Hematopoietic multipotent progenitor cell treated with erythropoietin and hydrocortisone succinate and interleukin-3 and kit ligand, for 8 days (in vitro differentiated cells): ENCODE measurements at regions not wholly inside any gene's neighbourhood (a gene's known extent, or its start where the extent isn't known, plus 50 kb on each side); places are given as distances from the start of the nearest gene placed in this dataset.

Experiments
- DNase-seq: peaks from one replicate; pipeline ENCODE4 v3.0.0-alpha.2; 2015

DNA sequence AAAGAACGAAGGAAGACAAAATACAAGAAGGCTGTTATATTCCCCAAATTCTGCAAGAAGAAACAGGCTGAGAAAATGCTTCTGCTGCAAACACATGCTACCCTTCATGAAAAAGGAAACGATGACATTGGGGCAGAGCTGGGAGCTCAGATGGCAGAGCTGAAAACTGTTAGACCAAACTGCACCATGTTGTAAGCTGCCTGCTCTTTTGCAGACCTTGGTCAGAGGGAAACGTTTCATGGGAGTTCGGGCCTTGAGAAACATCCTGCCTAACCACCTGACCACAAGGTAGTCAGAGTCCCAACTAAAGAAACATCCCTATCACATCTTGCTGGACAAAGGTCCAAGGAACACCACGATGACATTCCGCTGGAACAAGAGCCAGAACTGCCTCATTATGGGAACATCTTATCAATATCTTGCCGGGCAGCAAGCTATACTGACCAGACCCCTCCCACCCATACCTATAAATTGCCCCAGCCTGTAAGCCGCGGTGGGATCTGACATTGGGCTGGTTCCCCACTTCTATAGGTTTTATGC, 110.7 kb upstream of the CTSC start:
- no peak for DNase-seq

DNA sequence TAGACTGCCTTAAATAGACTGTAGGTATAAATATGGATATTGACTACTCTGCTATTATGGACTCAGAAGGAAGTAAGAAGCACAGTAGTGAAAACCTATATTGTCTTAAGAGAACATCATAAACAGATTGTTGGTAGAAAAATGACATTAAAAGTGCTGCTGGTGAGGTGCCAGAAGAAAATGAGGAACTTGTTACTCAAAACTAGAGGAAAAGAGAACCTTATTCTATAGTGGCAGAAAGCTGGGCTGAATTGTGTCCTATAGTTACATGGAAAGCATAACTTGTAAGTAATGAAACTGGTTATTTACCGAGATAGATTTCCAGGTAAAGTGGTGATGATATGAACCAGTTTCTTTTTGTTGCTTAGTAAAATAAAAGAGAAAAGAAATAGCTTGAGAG, 109.7 kb upstream of the CTSC start:
- DNase-seq: no peak

DNA sequence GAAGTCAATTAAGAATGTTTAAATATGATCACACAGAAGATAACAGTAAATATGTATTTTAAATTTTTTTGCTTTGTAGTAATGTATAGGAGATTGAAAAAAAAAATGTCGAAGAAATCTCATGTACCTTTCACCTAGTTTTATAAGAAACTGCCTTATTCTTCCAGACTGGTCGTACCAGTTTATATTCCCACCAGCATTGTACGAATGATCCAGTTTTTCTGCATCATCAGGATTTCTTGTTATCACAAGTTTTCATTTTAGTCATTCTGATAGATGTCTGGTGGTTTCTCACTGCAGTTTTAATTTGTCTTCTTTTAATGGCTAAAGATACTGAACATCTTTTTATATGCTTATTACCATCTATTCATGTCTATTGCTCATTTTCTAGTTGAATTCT, 101.8 kb upstream of the CTSC start:
- no peak for DNase-seq

DNA sequence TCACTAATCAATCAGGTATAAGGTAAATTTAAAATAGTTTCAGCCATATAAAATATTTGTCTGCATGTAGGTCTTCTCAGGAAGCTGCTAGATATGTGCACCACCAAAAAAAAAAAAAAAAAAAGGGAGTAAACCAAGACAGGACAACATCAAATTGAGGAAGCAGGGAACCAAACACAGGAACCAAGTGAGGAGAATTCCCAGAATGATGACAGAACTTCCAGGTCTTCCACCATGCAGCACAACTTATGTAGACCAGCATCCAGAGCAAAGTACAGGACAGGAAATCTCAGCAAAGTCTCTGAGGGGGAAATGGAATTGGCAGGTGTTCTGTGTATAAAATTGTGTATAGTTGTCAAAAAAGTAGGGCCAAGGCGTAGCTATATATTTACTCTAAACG, 101.2 kb upstream of the CTSC start:
- DNase-seq: no peak

DNA sequence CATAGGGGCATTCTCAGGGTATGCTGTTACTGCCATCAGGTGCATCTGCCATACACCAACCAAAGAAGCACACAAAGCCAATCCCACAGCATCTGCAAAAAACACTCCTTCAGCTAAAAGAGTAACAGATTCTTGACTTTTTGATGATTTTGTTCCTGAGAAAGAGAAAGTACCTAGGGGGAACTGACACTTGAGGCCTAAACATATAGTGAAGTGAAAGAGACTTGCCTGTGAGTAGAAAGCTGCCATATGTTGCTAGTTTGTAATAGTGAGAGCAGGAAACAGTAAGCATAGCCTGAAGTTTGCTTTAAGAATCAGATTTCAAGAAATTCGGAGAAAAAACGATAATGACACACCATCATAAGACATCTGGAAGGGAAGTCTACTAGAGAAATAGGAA, 97.9 kb upstream of the CTSC start:
- no peak for DNase-seq

DNA sequence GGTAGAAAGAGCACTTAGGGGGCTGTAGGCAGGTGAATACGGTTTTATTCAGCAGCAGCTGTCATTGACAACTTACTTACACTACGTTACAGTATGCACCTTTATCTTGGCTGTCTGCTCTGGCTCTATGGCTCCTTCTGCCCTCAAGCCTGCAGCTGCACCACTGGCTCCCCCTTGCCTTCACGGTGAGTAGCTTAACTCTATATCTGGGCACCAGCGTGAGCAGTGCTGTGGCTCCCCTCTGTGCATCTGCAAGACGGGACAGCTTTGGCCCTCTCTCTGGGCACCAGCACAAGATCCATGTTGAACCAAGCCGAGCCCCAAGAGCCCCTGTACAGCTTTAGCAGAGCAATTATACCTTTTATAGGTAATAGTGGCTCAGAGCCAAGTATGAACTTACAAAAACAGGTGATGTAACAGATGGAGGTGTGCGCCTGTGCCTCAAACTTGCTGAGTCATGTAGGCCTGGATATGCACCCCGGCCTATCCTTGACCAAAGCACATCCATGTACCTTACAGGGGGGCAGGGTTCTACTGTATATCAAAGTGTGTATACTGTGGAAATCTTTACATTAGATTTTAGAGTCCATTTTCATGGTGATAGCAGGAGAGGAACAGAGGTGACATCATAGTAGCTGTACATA, 96.9 kb upstream of the CTSC start:
- DNase-seq: no peak

DNA sequence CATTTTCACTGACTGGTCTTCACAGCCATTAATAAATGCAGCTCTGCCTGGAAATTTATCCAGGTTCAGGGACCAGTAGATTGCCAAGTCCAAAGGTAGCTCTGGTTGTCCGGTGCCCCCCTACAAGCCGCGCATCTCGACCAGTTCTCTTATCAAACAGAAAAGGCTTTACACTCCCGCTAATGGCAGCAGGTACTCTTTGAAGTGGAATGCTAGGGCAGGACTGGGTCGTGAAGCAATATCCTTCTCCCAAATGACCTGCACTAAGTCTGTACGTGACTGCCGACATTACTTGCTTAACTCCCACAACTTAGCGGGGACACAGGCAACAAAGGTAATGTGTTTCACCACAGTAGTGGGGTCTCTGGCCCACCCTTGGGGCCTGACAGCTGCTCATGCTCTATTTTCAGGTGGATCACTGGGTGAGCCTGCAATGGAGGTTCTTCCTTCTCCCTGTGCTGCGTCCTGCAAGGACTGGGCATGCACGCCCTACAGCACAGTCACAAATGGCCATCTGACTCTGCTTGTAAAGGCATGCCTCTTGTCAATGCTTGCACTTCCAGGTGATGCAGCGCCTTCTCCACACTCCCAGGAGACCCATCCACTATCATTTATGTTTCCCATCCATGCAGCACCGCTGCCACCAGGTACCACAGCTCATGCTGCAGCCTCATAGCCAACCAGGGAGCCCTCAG, 96.1 kb upstream of the CTSC start:
- DNase-seq: no peak

DNA sequence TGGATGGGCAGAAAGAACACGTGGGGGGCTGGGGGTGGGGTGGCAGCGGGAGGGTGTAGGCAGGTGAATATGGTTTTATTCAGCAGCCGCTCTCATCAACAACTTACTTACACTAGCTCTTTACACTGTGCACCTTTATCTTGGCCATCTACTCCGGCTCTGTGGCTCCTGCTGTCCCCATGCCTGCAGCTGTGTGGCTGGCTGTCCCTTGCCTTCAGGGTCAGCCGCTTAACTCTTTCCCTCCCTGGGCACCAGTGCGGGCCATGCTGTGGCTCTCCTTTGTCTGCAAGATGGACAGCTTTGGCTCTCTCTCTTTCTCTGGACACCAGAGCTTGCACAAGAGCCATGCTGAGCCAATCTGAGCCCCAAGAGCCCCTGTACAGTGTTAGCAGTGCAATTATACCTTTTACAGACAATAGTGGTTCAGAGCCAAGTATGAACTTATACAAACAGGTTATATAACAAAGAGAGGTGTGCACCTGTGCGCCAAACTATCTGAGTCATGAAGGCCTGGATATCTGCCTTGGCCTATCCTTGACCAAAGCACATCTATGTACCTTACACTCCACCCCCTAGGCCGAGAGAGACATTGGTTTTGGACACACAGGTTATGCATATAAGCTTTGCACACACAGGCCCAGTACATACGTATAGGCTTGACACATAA, 94.3 kb upstream of the CTSC start:
- no peak for DNase-seq

DNA sequence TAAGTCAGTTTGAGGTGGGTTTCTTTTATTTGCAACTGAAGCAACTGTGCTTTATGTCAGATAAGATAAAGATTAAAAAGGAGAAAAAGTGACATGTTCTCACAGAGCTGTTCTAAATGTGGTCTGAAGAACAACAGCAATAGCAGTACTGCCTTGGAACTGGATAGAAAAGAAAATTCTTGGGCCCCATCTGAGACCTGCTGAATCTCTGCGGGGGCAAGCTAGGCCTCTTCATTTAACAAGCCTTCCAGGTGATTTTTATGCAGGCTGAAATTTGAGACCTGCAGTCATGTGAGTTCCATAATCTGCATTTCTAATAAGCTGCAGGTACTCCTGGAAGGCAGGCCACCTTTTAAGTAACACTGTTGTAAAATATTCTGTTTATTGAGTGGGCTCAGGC, 91.4 kb upstream of the CTSC start:
- no peak for DNase-seq

DNA sequence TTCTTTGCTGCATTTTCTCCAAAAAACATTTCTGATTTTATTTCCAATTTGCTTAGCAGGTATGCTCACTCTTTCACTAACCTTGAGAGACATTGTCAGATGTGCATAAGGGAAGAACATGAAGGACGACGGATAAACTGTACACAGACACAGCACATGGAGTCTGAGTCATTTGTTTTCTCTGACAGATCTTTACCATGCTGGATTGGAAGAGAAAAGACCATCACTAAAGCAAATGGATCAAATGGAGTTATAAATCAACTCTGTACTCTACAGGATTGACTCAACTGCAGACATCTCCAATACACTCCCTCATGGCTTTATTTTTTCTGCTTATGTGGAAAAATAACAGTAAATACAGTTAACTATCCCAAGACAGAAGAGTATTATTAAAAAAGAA, 90.2 kb upstream of the CTSC start:
- no peak for DNase-seq

DNA sequence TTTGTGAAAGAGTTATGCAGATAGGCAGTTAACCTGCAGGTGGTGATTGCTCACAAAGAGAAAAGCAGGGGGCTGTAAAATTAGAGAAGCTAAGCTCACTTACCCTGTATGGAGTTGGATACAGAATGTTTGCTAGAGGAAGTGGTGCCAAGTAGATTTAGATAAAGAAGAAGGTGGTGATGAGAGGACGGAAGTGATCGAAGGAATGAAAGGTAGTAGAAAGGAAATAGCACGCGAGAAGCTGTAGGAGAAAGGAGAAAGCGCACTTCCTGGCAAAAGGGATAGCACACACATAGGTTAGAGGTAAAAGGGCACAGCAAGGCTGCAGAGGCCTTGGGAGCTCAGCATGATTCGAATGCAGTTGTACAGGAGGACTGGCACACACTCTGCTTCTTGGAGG, 87.3 kb upstream of the CTSC start:
- no peak for DNase-seq

DNA sequence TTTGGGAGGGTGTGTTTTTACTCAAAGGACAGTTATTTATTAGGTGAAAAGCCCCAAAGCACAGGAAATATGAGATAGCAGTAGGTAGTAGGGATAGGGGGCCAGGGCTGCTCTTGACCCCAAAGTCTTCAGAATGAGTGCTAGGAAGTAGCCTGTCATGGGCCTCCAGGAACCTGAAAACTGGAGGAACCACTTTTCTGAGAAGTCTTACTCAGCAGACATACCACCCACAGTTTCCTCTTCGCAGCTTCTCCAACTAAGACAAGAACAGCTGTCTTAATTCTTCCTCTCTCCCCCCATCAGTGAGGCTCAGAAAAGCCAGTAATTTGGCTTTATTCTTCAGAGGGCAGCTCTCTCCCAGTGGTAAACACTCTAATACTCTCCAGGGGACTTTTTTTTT, 84.0 kb upstream of the CTSC start:
- DNase-seq: peak; percentile 47

DNA sequence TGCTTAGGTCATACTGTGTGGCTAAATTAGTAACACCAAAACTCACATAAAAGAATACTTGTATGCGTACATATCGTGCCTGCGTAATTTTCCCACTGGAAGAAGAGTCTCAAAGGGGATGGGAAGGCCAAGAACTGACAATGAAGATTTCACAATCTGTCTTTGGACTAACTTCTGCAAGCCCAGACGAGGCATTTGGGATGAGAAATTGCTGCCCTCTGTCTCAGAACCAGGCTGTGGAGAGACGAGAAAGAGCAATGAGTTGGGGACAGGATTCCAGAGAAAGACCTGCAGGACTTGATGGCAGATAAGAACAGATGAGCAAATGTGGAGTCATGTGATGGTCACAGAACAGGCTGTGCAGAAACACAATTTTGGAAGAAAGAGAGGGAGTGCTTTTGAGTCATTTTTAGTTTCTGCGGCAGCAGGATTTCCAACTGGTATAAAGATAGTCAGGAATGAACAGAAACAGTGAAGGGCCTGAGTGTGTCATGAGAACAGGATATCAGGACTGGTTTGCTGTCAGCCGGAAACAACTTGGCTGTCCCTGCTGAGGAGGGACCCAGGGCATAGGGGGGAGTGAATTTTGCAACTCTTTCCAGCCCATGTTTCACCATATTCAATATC, 82.7 kb upstream of the CTSC start:
- DNase-seq: no peak

DNA sequence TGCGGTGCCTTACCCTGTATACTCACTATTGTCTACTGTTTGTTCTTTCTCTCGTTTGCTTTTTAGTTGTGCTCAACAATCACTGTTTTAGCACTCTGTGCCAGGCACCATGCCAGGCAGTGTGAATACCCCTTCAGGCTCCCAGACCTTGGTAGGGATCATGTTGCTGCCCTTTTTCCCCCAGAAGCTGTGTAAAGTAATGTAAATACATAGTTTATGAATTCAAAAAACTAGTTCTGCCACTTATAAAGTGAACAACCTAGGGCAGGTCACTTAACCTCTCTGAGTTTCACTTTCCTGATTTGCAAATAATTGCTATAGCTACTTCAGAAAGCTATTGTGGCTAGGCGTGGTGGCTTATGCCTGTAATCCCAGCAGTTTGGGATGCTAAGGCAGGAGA, 81.0 kb upstream of the CTSC start:
- no peak for DNase-seq

DNA sequence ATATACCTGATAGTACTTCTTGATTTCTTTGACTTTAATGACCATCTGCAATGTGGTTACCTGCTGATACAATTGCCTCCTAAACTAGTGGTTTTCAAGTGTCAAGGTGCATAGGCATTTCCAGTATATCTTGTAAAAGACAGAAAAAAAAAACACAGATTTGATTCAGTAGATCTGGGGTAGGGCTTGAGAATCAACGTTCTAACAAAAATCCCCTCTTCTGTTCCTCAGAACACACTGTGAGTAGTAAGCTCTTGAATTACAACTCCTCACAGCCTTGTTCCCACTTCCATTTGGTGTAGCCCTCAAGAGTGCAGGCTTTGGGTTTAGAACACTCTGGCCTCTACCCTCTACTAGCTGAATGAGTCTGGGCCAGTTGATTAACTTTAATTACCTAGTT, 78.0 kb upstream of the CTSC start:
- DNase-seq: no peak

DNA sequence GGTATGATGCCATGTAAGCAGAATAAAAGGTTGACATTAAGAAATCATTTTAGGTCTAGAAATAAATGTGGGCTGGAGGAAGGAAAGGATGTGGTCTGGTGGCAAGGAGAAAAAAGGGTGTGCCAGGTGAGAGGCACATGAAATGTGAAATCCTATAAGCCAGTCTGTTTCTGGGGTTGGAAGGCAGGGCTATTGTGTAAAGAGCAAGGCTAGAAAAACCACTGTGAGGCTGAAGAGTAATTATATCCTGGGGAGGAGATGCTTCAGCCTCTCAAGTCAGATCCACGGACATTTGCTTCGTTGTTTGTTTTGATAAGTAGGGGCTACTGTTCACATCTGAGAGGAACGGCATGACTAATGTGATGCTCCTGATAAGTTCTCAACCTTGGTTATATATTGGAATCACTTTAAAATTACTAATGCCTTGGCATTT, 77.5 kb upstream of the CTSC start:
- no peak for DNase-seq

DNA sequence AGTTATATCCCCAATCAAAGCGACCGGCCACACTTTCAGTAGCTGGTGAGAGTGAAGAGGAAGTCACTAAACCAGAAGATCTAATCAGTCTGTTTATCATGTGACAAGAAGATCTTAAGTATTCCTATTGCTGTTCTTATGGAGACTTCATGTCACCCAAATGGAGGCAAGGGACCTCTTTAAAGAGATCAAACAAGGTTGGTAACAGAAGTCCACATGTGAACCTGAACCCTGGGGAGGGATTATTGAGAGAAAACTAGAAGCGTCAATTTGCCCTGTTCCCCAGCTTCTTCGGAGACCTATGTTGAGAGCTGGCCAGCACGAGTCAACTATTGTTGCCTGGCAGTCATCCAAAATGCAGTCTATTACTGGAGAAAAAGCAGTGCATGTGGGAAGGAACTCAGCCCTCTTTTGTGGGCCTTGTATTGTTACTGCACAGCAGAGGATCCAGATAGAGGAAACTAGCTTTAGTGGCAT, 76.9 kb upstream of the CTSC start:
- peak; percentile 66 for DNase-seq

DNA sequence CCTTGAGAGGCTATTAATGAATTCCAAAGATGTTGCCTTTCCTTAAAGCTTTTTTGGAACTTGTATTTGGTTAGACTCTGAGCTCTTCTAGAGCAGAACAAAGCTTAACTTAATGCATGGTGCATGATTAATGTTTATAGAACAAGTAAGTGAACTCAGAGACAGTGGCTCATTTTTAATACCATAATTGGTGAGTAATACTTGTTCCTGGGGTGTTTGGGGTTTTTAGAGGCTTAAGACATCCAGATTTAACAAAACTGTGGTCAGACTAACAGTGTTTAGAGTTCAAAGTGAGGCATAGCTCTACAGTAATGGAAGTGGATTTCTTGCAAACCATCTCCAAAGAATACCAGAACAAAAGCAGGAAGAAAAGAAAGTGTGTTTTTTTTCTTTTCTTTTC, 73.7 kb upstream of the CTSC start:
- no peak for DNase-seq

DNA sequence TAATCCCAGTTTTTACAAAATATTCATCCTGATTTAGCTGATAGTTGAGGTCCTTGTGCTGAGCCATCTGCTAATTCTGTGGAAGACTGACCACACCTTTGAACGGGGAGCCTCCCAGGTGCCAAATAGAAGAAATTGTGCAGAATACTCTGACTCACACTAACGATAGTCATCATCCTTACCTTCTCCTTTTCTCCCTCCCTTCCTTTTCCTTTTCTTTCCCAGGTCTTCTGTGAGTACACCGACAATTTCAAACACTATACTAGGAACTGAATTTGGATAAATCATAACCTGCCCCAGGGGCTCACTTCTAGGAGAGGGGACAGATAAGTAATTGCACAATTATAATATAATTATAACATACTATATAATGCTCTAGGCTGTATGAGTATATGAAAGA, 73.1 kb upstream of the CTSC start:
- no peak for DNase-seq

DNA sequence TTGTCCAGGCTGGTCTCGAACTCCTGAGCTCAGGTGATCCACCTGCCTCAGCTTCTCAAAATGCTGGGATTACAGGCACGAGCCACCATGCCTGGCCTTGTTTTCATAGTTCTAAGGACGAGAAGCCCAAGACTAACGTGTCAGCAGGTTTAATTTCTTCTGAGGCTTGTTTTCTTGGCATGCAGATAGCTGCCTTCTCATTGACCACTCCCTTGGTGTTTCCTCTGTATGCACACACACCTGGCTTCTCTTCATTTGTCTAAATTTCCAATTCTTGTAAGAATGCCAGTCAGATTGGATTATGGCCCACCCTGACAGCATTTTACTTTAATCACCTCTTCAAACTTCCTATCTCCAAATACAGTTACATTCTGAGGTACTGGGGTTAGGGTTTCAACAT, 72.5 kb upstream of the CTSC start:
- DNase-seq: no peak

DNA sequence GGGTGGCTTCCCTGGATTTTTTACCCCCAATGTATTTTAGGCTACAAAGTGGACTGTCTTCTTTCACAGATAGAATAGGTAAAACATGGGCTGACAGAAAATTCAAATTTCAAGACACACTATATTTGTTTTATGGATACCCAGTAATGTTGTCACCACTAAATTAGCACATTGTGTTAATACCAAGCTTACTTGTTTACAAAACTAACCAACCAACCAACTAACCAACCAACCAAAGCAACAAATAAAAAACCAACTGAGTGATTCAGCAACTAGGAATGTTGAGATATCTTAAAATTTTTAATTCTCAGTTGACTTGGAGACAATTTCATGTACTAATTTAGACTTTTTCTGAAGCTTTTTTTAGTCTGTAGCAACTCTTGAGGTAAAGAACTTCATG, 69.3 kb upstream of the CTSC start:
- no peak for DNase-seq

DNA sequence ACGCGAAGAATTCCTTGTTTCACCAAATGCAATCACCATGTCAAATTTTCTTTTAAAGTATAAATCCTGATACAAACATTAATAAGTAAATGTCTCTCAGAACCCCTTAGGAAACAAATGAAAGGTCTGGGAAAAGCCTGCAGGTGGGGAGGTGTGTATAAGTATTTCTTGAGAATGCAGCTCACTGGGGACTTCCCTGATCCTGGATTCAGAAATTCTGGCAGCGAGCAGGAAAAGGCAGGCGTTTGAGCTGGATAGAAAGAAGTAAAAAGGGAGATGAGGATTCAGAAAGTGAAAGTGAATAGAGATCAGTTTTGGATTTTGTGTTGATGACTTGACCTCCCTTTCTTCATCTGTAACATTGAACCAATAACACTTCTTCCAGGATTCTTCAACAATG, 68.3 kb upstream of the CTSC start:
- no peak for DNase-seq

DNA sequence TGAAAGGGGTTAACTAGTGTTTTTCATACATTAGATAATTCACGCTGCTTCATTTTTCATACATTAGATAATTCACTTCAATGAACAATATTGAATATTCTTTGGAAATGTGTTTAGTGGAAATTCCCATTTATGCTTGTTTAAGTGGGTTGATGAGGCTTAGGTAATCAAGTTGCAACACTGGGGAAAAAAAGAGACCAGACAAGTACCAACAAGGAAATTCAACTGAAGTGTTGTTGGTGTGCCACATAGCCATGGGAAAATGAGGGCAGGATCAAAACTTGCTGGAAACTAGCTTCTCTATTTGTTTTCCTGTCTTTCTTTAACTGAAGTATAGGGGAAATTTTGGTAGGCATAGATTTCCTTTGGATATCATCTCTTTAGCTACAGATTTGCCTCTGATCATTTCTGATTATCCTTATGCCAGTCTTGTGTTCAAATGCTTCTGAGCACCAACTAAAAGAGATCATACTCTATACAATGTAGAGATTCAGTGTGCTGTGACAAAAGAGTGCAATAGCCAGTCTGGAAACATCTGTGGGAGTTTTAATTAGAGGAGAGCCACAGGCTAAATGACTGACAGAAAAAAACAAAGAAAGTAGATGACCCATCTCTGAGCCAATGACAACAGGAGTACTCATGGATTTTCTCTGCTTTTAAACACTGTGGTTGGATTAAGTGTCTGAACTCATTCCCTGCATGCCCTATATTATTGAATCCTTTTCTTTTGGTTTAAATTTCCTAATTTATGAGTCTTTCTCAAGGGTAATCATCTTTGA, 67.6 kb upstream of the CTSC start:
- DNase-seq: no peak
